Esophagus squamous epithelium (tissue), 5 donors: ENCODE measurements at regions not wholly inside any gene's neighbourhood (a gene's known extent, or its start where the extent isn't known, plus 50 kb on each side); places are given as distances from the start of the nearest gene placed in this dataset.
"Not testable (repeated sequence)": the region's sequence is repeated elsewhere in the genome, so short reads cannot be mapped to it uniquely, and the experiment has no call there.

ENCODE experiments used
- DNase-seq: peaks from one replicate; lab custom pipeline; 2025; lab: John Stamatoyannopoulos, UW
- H3K27ac ChIP-seq, 4 donors: fragments of 200-600 bp; sonication (generic); one replicate each; pipeline ENCODE4 v1.5.1; 2016 to 2019; ENCODE audit warnings: mild to moderate bottlenecking in 1 of 4
- H3K27me3 ChIP-seq, 4 donors: fragments of 200-600 bp; sonication (generic); 1 replicate in 3 of 4; 2 replicates in 1 of 4; pipeline versions ENCODE4 v1.5.1 to v1.6.0; 2017 to 2021; ENCODE audit warnings: antibody characterized with exemption in 1 of 4
- H3K36me3 ChIP-seq, 3 donors: fragments of 200-600 bp; sonication (generic); one replicate each; pipeline ENCODE4 v1.5.1; 2016 to 2019
- H3K4me1 ChIP-seq, 3 donors: fragments of 200-600 bp; sonication (generic); one replicate each; pipeline ENCODE4 v1.5.1; 2017 to 2019
- H3K4me3 ChIP-seq, 4 donors: fragments of 200-600 bp; sonication (generic); 1 replicate in 3 of 4; 2 replicates in 1 of 4; pipeline ENCODE4 v1.5.1; 2016 to 2019; ENCODE audit warnings: mild to moderate bottlenecking in 2 of 4, moderate library complexity in 1 of 4
- H3K9me3 ChIP-seq, 3 donors: fragments of 200-600 bp; sonication (generic); one replicate each; pipeline ENCODE4 v1.5.1; 2016 to 2019
- CTCF ChIP-seq, 6 experiments: fragments of 450-650 bp in 4 of 6; fragments of 200-600 bp in 2 of 6; sonication (generic) in 2 of 6; IDR thresholded peaks; one replicate each; pipeline ENCODE4 v1.5.1; 2016 to 2019; ENCODE audit warnings: antibody characterized with exemption in 6 of 6, mild to moderate bottlenecking in 4 of 6, moderate library complexity in 4 of 6
- POLR2A ChIP-seq, 4 donors: fragments of 450-650 bp; IDR thresholded peaks; one replicate each; pipeline ENCODE4 v1.6.1; 2017; ENCODE audit warnings: antibody characterized with exemption in 4 of 4, mild to moderate bottlenecking in 4 of 4, moderate library complexity in 3 of 4
- WGBS, 2 donors: methylation state at CpG; one replicate each; pipeline ENCODE4 v1.1.5; 2018; 5-methylcytosine and 5-hydroxymethylcytosine counted together
- intact Hi-C: fragments of 100-400 bp; cut with DNase I; formaldehyde crosslinking; loops from one replicate; pipeline ENCODE4 v1.15.0; 2022
- donor health status: DM: yes; HTN: yes; CAD: no.

GRCh38 chr1:233815357-233815756 is 89.1 kb upstream of the SLC35F3 start:
- Histone ChIP-seq H3K9me3 (no peaks in the 10 kb centered on the region), H3K36me3 (no peaks in the 10 kb centered on the region), H3K4me1 (no peaks in the 10 kb centered on the region), H3K4me3 (no peak overlapping the region), H3K27me3 (peaks cover 0 to 33% (median 0%) of the 10 kb centered on the region in 4 donors), H3K27ac (no peak overlapping the region)
- WGBS, 2 donors: 37 to 68% methylated on average over 1 of the region's 1 CpG
- intact Hi-C loops: no loop called here
- no peak for TF ChIP-seq POLR2A (IDR thresholded peaks at IDR 0.05)
- no peak for DNase-seq

GRCh38 chr1:233815865-233816264 is 88.6 kb upstream of the SLC35F3 start:
- H3K4me1 ChIP-seq: no peaks in the 10 kb centered on the region
- no peaks in the 10 kb centered on the region for H3K36me3 ChIP-seq
- H3K4me3 ChIP-seq: no peak overlapping the region
- peaks cover 0 to 29% (median 0%) of the 10 kb centered on the region in 4 donors for H3K27me3 ChIP-seq
- DNase-seq: no peak
- no peak for TF ChIP-seq POLR2A (IDR thresholded peaks at IDR 0.05)
- TF ChIP-seq CTCF (IDR thresholded peaks at IDR 0.05): no peak
- WGBS, 2 donors: 27 to 35% methylated on average over 3 of the region's 3 CpGs
- intact Hi-C loops: no loop called here
- no peak overlapping the region for H3K27ac ChIP-seq
- no peaks in the 10 kb centered on the region for H3K9me3 ChIP-seq

GRCh38 chr1:233816348-233816747 is 88.1 kb upstream of the SLC35F3 start:
- 63 to 66% methylated on average over 2 of the region's 2 CpGs for WGBS, 2 donors
- Histone ChIP-seq H3K9me3 (no peaks in the 10 kb centered on the region), H3K27ac (no peak overlapping the region), H3K36me3 (no peaks in the 10 kb centered on the region), H3K4me3 (no peak overlapping the region), H3K27me3 (peaks cover 0 to 26% (median 0%) of the 10 kb centered on the region in 4 donors), H3K4me1 (no peaks in the 10 kb centered on the region)
- DNase-seq: no peak
- intact Hi-C loops: no loop called here
- TF ChIP-seq CTCF (IDR thresholded peaks at IDR 0.05) (no peak), POLR2A (IDR thresholded peaks at IDR 0.05) (no peak)

GRCh38 chr1:233819042-233819441 is 85.4 kb upstream of the SLC35F3 start:
- Histone ChIP-seq H3K9me3 (no peaks in the 10 kb centered on the region), H3K4me1 (no peaks in the 10 kb centered on the region), H3K36me3 (no peaks in the 10 kb centered on the region), H3K27me3 (peaks cover 0 to 21% (median 0%) of the 10 kb centered on the region in 4 donors), H3K27ac (no peak overlapping the region), H3K4me3 (no peak overlapping the region)
- TF ChIP-seq CTCF (IDR thresholded peaks at IDR 0.05) (no peak), POLR2A (IDR thresholded peaks at IDR 0.05) (no peak)
- intact Hi-C loops: no loop called here
- WGBS, 2 donors: 41 to 50% methylated on average over 1 of the region's 1 CpG
- no peak for DNase-seq

- intact Hi-C loops, H3K36me3 ChIP-seq, H3K4me3 ChIP-seq, H3K4me1 ChIP-seq, DNase-seq, H3K9me3 ChIP-seq, H3K27ac ChIP-seq: not testable (repeated sequence)
- H3K27me3 ChIP-seq: peaks cover 0 to 13% (median 0%) of the 10 kb centered on the region in 4 donors
- WGBS, 2 donors: 74 to 81% methylated on average over 2 of the region's 2 CpGs
Observed at GRCh38 chr1:233824179-233824578, 80.3 kb upstream of the SLC35F3 start.

- WGBS, 2 donors: 68 to 71% methylated on average over 2 of the region's 2 CpGs
- H3K27ac ChIP-seq, H3K36me3 ChIP-seq, H3K27me3 ChIP-seq, H3K9me3 ChIP-seq, intact Hi-C loops, H3K4me1 ChIP-seq, DNase-seq, H3K4me3 ChIP-seq: not testable (repeated sequence)
Observed at GRCh38 chr1:233827937-233828336, 76.5 kb upstream of the SLC35F3 start.

GRCh38 chr1:233828480-233828879 is 76.0 kb upstream of the SLC35F3 start:
- H3K27me3 ChIP-seq: no peaks in the 10 kb centered on the region
- no peak overlapping the region for H3K4me3 ChIP-seq
- no peak overlapping the region for H3K27ac ChIP-seq
- H3K4me1 ChIP-seq: no peaks in the 10 kb centered on the region
- intact Hi-C loops: no loop called here
- H3K36me3 ChIP-seq: no peaks in the 10 kb centered on the region
- no peak for TF ChIP-seq POLR2A (IDR thresholded peaks at IDR 0.05)
- no peak for TF ChIP-seq CTCF (IDR thresholded peaks at IDR 0.05)
- no peaks in the 10 kb centered on the region for H3K9me3 ChIP-seq
- no peak for DNase-seq
